ENCODE measurements at regions not wholly inside any gene's neighbourhood (a gene's known extent, or its start where the extent isn't known, plus 50 kb on each side); places are given as distances from the start of the nearest gene placed in this dataset.

GRCh38 chr19:57016491-57016890 lies 103.3 kb upstream of the USP29 start:
- DNase-seq = no peak
- in situ Hi-C loops (cut with MboI; ENCODE audit: low pct_ligation_motif_present in 1 of 4, low pct_unique_long_range_greater_than_20kb in 1 of 4, low sequenced_read_pairs in 3 of 4) (no loop called here), intact Hi-C loops (cut with DNase I; ENCODE audit: low total_unique reads) (no loop called here)
- Histone ChIP-seq H3K36me3 (no peaks in the 10 kb centered on the region), H3K27ac (no peak overlapping the region), H3K9me3 (peaks cover 0 to 5% of the 10 kb centered on the region in 2 donors), H3K4me3 (no peak overlapping the region), H3K27me3 (no peaks in the 10 kb centered on the region), H3K4me1 (no peaks in the 10 kb centered on the region)
- 55 to 85% methylated on average over 2 to 14 of the region's 14 CpGs for WGBS, 2 donors (ENCODE audit: low coverage in 1 of 2)
- no peak for TF ChIP-seq EP300 (IDR thresholded peaks at IDR 0.05; ENCODE audit: low read depth)
- no peak for TF ChIP-seq POLR2AphosphoS5 (IDR thresholded peaks at IDR 0.05)
- TF ChIP-seq CTCF (IDR thresholded peaks at IDR 0.05) = no peak
- TF ChIP-seq POLR2A (IDR thresholded peaks at IDR 0.05) = no peak

GRCh38 chr19:57025491-57025890 lies 94.3 kb upstream of the USP29 start:
- Histone ChIP-seq H3K9me3 (peaks cover 9 to 15% of the 10 kb centered on the region in 2 donors), H3K4me1 (no peaks in the 10 kb centered on the region), H3K36me3 (no peaks in the 10 kb centered on the region), H3K27ac (no peak overlapping the region), H3K4me3 (no peak overlapping the region), H3K27me3 (no peaks in the 10 kb centered on the region)
- in situ Hi-C loops (cut with MboI; ENCODE audit: low pct_ligation_motif_present in 1 of 4, low pct_unique_long_range_greater_than_20kb in 1 of 4, low sequenced_read_pairs in 3 of 4) = no loop called here
- WGBS, 2 donors (ENCODE audit: low coverage in 1 of 2) = 75 to 80% methylated on average over 4 of the region's 4 CpGs
- intact Hi-C loops (cut with DNase I; ENCODE audit: low total_unique reads) = no loop called here
- DNase-seq = no peak
- no peak for TF ChIP-seq POLR2A (IDR thresholded peaks at IDR 0.05)
- TF ChIP-seq CTCF (IDR thresholded peaks at IDR 0.05) = no peak
- no peak for TF ChIP-seq POLR2AphosphoS5 (IDR thresholded peaks at IDR 0.05)
- TF ChIP-seq EP300 (IDR thresholded peaks at IDR 0.05; ENCODE audit: low read depth) = no peak

- H3K27me3 ChIP-seq = no peaks in the 10 kb centered on the region
- in situ Hi-C loops (cut with MboI; ENCODE audit: low pct_ligation_motif_present in 1 of 4, low pct_unique_long_range_greater_than_20kb in 1 of 4, low sequenced_read_pairs in 3 of 4) (no loop called here), intact Hi-C loops (cut with DNase I; ENCODE audit: low total_unique reads) (no loop called here)
- no peak overlapping the region for H3K27ac ChIP-seq
- TF ChIP-seq POLR2A (IDR thresholded peaks at IDR 0.05) (no peak), POLR2AphosphoS5 (IDR thresholded peaks at IDR 0.05) (no peak), CTCF (IDR thresholded peaks at IDR 0.05) (no peak), EP300 (IDR thresholded peaks at IDR 0.05; ENCODE audit: low read depth) (no peak)
- no peak for DNase-seq
- no peak overlapping the region for H3K4me3 ChIP-seq
- H3K36me3 ChIP-seq = no peaks in the 10 kb centered on the region
- H3K4me1 ChIP-seq = no peaks in the 10 kb centered on the region
- 82 to 100% methylated on average over 2 to 3 of the region's 3 CpGs for WGBS, 2 donors (ENCODE audit: low coverage in 1 of 2)
- peaks cover 9 to 15% of the 10 kb centered on the region in 2 donors for H3K9me3 ChIP-seq
These were observed 93.3 kb upstream of the USP29 start for GRCh38 chr19:57026476-57026875.

- Histone ChIP-seq H3K4me1 (no peaks in the 10 kb centered on the region), H3K4me3 (no peak overlapping the region), H3K9me3 (peaks cover 9 to 15% of the 10 kb centered on the region in 2 donors), H3K36me3 (no peaks in the 10 kb centered on the region), H3K27ac (no peak overlapping the region), H3K27me3 (no peaks in the 10 kb centered on the region)
- in situ Hi-C loops (cut with MboI; ENCODE audit: low pct_ligation_motif_present in 1 of 4, low pct_unique_long_range_greater_than_20kb in 1 of 4, low sequenced_read_pairs in 3 of 4) (no loop called here), intact Hi-C loops (cut with DNase I; ENCODE audit: low total_unique reads) (no loop called here)
- no peak for DNase-seq
- WGBS, 2 donors (ENCODE audit: low coverage in 1 of 2) = 78 to 88% methylated on average over 7 of the region's 7 CpGs
- TF ChIP-seq CTCF (IDR thresholded peaks at IDR 0.05) = no peak
- no peak for TF ChIP-seq EP300 (IDR thresholded peaks at IDR 0.05; ENCODE audit: low read depth)
- TF ChIP-seq POLR2AphosphoS5 (IDR thresholded peaks at IDR 0.05) = no peak
- no peak for TF ChIP-seq POLR2A (IDR thresholded peaks at IDR 0.05)
These were observed 92.4 kb upstream of the USP29 start for GRCh38 chr19:57027360-57027759.

Data from transverse colon (tissue), 4 donors.